Uterus (tissue), 2 donors: ENCODE measurements at regions not wholly inside any gene's neighbourhood (a gene's known extent, or its start where the extent isn't known, plus 50 kb on each side); places are given as distances from the start of the nearest gene placed in this dataset.
"Not testable (repeated sequence)": the region's sequence is repeated elsewhere in the genome, so short reads cannot be mapped to it uniquely, and the experiment has no call there.

ENCODE experiments used
- CTCF ChIP-seq, 4 experiments: fragments of 200-600 bp in 2 of 4; fragments of 450-650 bp in 2 of 4; sonication (generic) in 2 of 4; IDR thresholded peaks; one replicate each; pipeline ENCODE4 v1.5.1; 2016 to 2019; ENCODE audit warnings: antibody characterized with exemption in 4 of 4, mild to moderate bottlenecking in 2 of 4, moderate library complexity in 1 of 4
- POLR2A ChIP-seq, 2 donors: fragments of 450-650 bp; IDR thresholded peaks; one replicate each; pipeline ENCODE4 v1.6.1; 2016; ENCODE audit warnings: antibody characterized with exemption in 2 of 2, mild to moderate bottlenecking in 1 of 2, moderate library complexity in 1 of 2

DNA sequence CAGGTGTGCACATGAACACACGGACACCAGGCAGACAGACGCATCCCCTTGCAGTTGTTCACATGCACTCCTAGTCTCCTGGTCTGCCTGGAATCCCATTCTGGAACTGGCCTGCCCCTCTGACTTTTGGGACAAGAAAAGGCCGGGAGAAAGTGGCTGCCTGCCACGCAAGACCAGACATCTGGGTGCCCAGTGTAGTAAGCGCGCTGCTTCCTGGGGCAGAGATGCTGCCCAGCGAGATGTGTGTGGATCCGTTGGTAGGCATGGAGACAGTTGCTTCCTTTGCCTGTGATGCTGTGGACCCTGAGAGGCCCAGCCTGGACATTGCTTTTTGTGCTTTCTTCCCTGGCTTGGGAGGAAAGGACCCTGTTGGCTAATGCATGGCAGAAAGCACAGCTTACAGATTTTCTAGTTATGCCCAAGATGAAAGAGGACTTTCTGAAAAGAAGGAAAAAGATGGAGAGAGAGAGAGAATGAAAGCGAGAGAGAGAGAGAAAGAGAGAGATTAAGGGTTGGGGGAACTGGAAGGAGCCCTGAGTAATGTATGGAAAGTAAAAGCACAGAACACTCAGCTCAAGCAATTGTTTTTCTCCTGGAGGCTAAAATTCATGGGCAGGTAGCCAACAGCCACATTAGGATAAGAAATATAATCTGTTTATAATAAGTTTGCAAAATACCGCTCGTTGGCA lies 235.3 kb downstream of the BCL2L11 start:
- not testable (repeated sequence) for TF ChIP-seq CTCF, POLR2A (IDR thresholded peaks at IDR 0.05)
